K562 (cell line): ENCODE measurements at regions not wholly inside any gene's neighbourhood (a gene's known extent, or its start where the extent isn't known, plus 50 kb on each side); places are given as distances from the start of the nearest gene placed in this dataset.

Experiments
- ATF1 ChIP-seq, 2 experiments: fragments of 450-650 bp in 1 of 2; IDR thresholded peaks; 2 replicates each; pipeline ENCODE4 v1.6.1; 2016; ENCODE audit warnings: missing compliant biosample characterization in 1 of 2, missing genetic modification characterization in 1 of 2
- CHD2 ChIP-seq: IDR thresholded peaks from 2 replicates; pipeline ENCODE4 v1.6.1; 2011; ENCODE audit warnings: low read depth, low read length
- CREM ChIP-seq: IDR thresholded peaks from 2 replicates; pipeline ENCODE4 v1.6.1; 2014; ENCODE audit warnings: antibody characterized with exemption, low read depth
- DNMT1 ChIP-seq: fragments of 450-650 bp; IDR thresholded peaks from 2 replicates; pipeline ENCODE4 v1.6.1; 2016; ENCODE audit warnings: antibody characterized with exemption, mild to moderate bottlenecking
- EHMT2 ChIP-seq: fragments of 450-650 bp; IDR thresholded peaks from 2 replicates; pipeline ENCODE4 v1.6.1; 2018; ENCODE audit warnings: antibody characterized with exemption
- FOXP1 ChIP-seq: sonication (generic); formaldehyde crosslinking; IDR thresholded peaks from 2 replicates; pipeline ENCODE4 v1.8.0; 2022; ENCODE audit warnings: mild to moderate bottlenecking, missing genetic modification reagents
- FUS ChIP-seq: fragments of 200-400 bp; formaldehyde crosslinking; optimal IDR thresholded peaks from 2 replicates; pipeline ENCODE3; 2017; ENCODE audit warnings: low read depth, low read length
- HOXB6 ChIP-seq: fragments of 250-450 bp; sonication (Bioruptor Pico); IDR thresholded peaks from 2 replicates; pipeline ENCODE4 v1.5.1; 2022; ENCODE audit warnings: mild to moderate bottlenecking, borderline replicate concordance
- PHF20 ChIP-seq: fragments of 450-650 bp; IDR thresholded peaks from 2 replicates; pipeline ENCODE4 v1.6.1; 2018; ENCODE audit not compliant: partially characterized antibody
- POLR2A ChIP-seq: fragments of 450-650 bp; conservative IDR thresholded peaks from 2 replicates; pipeline ENCODE4 v1.6.1; 2016
- PTRF ChIP-seq: fragments of 450-650 bp; IDR thresholded peaks from 2 replicates; pipeline ENCODE4 v1.6.1; 2016; ENCODE audit warnings: mild to moderate bottlenecking, missing genetic modification characterization, missing compliant biosample characterization
- RBFOX2 ChIP-seq: fragments of 200-400 bp; formaldehyde crosslinking; IDR thresholded peaks from 2 replicates; pipeline ENCODE4 v1.6.1; 2017; ENCODE audit warnings: low read depth, mild to moderate bottlenecking, low read length, moderate library complexity
- SMARCE1 ChIP-seq: fragments of 450-650 bp; IDR thresholded peaks from 2 replicates; pipeline ENCODE4 v1.7.1; 2016; ENCODE audit warnings: mild to moderate bottlenecking
- SUPT5H ChIP-seq: fragments of 450-650 bp; IDR thresholded peaks from 2 replicates; pipeline ENCODE4 v1.6.1; 2016
- TBP ChIP-seq: optimal IDR thresholded peaks from 2 replicates; pipeline ENCODE3; 2011; ENCODE audit warnings: low read depth, low read length, improper control_type of control experiment
- THRAP3 ChIP-seq: fragments of 450-650 bp; IDR thresholded peaks from 2 replicates; pipeline ENCODE4 v1.6.1; 2016; ENCODE audit warnings: mild to moderate bottlenecking, inconsistent platforms, borderline replicate concordance
- YY1 ChIP-seq, 3 experiments: IDR thresholded peaks; 2 replicates each; pipeline ENCODE4 v1.6.1; 2011; ENCODE audit warnings: low read length in 2 of 3, mild to moderate bottlenecking in 2 of 3, moderate library complexity in 2 of 3, borderline replicate concordance in 1 of 3, control low read depth in 1 of 3, low read depth in 1 of 3; ENCODE audit not compliant: insufficient read depth in 3 of 3, insufficient replicate concordance in 2 of 3, control insufficient read depth in 1 of 3, insufficient read length in 1 of 3; ENCODE audit errors: extremely low read depth in 1 of 3
- ZNF133 ChIP-seq: fragments of 250-450 bp; sonication (Bioruptor Pico); IDR thresholded peaks from 2 replicates; pipeline ENCODE4 v1.4.0; 2020; ENCODE audit warnings: mild to moderate bottlenecking
- ZNF140 ChIP-seq: fragments of 250-450 bp; sonication (Bioruptor Pico); IDR thresholded peaks from 2 replicates; pipeline ENCODE4 v1.8.0; 2021; ENCODE audit warnings: moderate library complexity, mild to moderate bottlenecking, inconsistent platforms
- ZNF766 ChIP-seq: fragments of 200-800 bp; sonication (Bioruptor generic); conservative IDR thresholded peaks from 2 replicates; pipeline ENCODE4 v1.6.1; 2016; ENCODE audit warnings: missing genetic modification characterization, missing compliant biosample characterization
- TF ChIP-seq, protein P1 (sequence below), 2 experiments: fragments of 450-650 bp in 1 of 2; IDR thresholded peaks; 2 replicates each; pipeline ENCODE4 v1.6.1; 2011 to 2017; ENCODE audit warnings: low read depth in 2 of 2, antibody characterized with exemption in 1 of 2, borderline replicate concordance in 1 of 2, low read length in 1 of 2, mild to moderate bottlenecking in 1 of 2, mixed read lengths in 1 of 2; ENCODE audit not compliant: control insufficient read depth in 1 of 2
- TF ChIP-seq, protein P2 (sequence below), 2 experiments: fragments of 450-650 bp in 1 of 2; sonication (generic) in 1 of 2; formaldehyde crosslinking; conservative IDR thresholded peaks; 2 replicates each; pipeline versions ENCODE4 v1.4.0 to v1.8.1; 2020 to 2022; ENCODE audit warnings: mild to moderate bottlenecking in 1 of 2, missing genetic modification reagents in 1 of 2
- TF ChIP-seq, protein P3 (sequence below): sonication (generic); formaldehyde crosslinking; IDR thresholded peaks from 2 replicates; pipeline ENCODE4 v1.8.1; 2023; ENCODE audit warnings: missing genetic modification reagents, mild to moderate bottlenecking, borderline replicate concordance

DNA sequence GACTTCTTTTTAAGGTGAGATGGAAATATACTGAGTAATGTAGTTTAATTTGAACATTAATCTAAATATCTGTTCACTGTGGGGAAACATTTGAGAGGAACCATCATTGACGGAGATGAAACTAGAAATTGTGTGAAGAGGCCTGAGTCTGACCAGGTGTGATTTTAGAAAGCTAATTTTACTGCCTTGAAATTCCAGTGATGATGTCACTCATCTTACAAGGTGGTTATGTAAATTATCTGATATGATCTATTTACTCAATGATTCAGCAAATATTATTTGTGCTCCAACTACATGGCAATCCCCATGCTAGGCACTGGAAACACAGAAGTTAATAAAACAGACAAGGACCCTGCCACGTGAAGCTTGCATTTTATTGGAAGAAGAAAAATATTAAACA lies 435.7 kb upstream of the DCN start (continued):
- TF ChIP-seq, protein P1, sequence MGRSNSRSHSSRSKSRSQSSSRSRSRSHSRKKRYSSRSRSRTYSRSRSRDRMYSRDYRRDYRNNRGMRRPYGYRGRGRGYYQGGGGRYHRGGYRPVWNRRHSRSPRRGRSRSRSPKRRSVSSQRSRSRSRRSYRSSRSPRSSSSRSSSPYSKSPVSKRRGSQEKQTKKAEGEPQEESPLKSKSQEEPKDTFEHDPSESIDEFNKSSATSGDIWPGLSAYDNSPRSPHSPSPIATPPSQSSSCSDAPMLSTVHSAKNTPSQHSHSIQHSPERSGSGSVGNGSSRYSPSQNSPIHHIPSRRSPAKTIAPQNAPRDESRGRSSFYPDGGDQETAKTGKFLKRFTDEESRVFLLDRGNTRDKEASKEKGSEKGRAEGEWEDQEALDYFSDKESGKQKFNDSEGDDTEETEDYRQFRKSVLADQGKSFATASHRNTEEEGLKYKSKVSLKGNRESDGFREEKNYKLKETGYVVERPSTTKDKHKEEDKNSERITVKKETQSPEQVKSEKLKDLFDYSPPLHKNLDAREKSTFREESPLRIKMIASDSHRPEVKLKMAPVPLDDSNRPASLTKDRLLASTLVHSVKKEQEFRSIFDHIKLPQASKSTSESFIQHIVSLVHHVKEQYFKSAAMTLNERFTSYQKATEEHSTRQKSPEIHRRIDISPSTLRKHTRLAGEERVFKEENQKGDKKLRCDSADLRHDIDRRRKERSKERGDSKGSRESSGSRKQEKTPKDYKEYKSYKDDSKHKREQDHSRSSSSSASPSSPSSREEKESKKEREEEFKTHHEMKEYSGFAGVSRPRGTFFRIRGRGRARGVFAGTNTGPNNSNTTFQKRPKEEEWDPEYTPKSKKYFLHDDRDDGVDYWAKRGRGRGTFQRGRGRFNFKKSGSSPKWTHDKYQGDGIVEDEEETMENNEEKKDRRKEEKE (IDR thresholded peaks at IDR 0.05; ENCODE audit: borderline replicate concordance in 1 of 2, control insufficient read depth in 1 of 2, low read depth in 2 of 2, low read length in 1 of 2), result no peak
- TF ChIP-seq RBFOX2 (no peak), PTRF (no peak), FOXP1 (CRISPR knock-in tag) (no peak), TBP (no peak), ATF1 (CRISPR knock-in tag; IDR thresholded peaks at IDR 0.05) (no peak), ATF1 (tag; IDR thresholded peaks at IDR 0.05) (peak; percentile 38; the same call in 1 of the 2 replicates), CREM (no peak), THRAP3 (no peak), HOXB6 (CRISPR knock-in tag) (no peak), ZNF140 (CRISPR knock-in tag) (no peak), EHMT2 (no peak), FUS (no peak), DNMT1 (no peak), ZNF766 (CRISPR knock-in tag) (no peak), YY1 (IDR thresholded peaks at IDR 0.05; ENCODE audit: borderline replicate concordance in 1 of 3, control insufficient read depth in 1 of 3, extremely low read depth in 1 of 3, insufficient read depth in 3 of 3, insufficient read length in 1 of 3, insufficient replicate concordance in 2 of 3, low read depth in 1 of 3, low read length in 2 of 3) (no peak), CHD2 (no peak), ZNF133 (CRISPR knock-in tag) (no peak), SMARCE1 (peak; percentile 64; the same call in 1 of the 2 replicates), POLR2A (no peak), PHF20 (no peak), SUPT5H (no peak)
- TF ChIP-seq, protein P2, sequence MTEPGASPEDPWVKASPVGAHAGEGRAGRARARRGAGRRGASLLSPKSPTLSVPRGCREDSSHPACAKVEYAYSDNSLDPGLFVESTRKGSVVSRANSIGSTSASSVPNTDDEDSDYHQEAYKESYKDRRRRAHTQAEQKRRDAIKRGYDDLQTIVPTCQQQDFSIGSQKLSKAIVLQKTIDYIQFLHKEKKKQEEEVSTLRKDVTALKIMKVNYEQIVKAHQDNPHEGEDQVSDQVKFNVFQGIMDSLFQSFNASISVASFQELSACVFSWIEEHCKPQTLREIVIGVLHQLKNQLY (CRISPR knock-in tag; conservative IDR thresholded peaks at IDR 0.05), result no peak
- TF ChIP-seq, protein P3, sequence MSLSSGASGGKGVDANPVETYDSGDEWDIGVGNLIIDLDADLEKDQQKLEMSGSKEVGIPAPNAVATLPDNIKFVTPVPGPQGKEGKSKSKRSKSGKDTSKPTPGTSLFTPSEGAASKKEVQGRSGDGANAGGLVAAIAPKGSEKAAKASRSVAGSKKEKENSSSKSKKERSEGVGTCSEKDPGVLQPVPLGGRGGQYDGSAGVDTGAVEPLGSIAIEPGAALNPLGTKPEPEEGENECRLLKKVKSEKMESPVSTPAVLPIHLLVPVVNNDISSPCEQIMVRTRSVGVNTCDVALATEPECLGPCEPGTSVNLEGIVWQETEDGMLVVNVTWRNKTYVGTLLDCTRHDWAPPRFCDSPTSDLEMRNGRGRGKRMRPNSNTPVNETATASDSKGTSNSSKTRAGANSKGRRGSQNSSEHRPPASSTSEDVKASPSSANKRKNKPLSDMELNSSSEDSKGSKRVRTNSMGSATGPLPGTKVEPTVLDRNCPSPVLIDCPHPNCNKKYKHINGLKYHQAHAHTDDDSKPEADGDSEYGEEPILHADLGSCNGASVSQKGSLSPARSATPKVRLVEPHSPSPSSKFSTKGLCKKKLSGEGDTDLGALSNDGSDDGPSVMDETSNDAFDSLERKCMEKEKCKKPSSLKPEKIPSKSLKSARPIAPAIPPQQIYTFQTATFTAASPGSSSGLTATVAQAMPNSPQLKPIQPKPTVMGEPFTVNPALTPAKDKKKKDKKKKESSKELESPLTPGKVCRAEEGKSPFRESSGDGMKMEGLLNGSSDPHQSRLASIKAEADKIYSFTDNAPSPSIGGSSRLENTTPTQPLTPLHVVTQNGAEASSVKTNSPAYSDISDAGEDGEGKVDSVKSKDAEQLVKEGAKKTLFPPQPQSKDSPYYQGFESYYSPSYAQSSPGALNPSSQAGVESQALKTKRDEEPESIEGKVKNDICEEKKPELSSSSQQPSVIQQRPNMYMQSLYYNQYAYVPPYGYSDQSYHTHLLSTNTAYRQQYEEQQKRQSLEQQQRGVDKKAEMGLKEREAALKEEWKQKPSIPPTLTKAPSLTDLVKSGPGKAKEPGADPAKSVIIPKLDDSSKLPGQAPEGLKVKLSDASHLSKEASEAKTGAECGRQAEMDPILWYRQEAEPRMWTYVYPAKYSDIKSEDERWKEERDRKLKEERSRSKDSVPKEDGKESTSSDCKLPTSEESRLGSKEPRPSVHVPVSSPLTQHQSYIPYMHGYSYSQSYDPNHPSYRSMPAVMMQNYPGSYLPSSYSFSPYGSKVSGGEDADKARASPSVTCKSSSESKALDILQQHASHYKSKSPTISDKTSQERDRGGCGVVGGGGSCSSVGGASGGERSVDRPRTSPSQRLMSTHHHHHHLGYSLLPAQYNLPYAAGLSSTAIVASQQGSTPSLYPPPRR, result no peak
